ENCODE measurements at regions not wholly inside any gene's neighbourhood (a gene's known extent, or its start where the extent isn't known, plus 50 kb on each side); places are given as distances from the start of the nearest gene placed in this dataset.

GRCh38 chr9:31490551-31491106 lies 893.8 kb upstream of the ACO1 start:
- no peak for TF ChIP-seq POLR2A (IDR thresholded peaks at IDR 0.05)
- TF ChIP-seq, protein P1, sequence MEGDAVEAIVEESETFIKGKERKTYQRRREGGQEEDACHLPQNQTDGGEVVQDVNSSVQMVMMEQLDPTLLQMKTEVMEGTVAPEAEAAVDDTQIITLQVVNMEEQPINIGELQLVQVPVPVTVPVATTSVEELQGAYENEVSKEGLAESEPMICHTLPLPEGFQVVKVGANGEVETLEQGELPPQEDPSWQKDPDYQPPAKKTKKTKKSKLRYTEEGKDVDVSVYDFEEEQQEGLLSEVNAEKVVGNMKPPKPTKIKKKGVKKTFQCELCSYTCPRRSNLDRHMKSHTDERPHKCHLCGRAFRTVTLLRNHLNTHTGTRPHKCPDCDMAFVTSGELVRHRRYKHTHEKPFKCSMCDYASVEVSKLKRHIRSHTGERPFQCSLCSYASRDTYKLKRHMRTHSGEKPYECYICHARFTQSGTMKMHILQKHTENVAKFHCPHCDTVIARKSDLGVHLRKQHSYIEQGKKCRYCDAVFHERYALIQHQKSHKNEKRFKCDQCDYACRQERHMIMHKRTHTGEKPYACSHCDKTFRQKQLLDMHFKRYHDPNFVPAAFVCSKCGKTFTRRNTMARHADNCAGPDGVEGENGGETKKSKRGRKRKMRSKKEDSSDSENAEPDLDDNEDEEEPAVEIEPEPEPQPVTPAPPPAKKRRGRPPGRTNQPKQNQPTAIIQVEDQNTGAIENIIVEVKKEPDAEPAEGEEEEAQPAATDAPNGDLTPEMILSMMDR (IDR thresholded peaks at IDR 0.05) = no peak
